ENCODE measurements at regions not wholly inside any gene's neighbourhood (a gene's known extent, or its start where the extent isn't known, plus 50 kb on each side); places are given as distances from the start of the nearest gene placed in this dataset.

- TF ChIP-seq SP1 (IDR thresholded peaks at IDR 0.05) (no peak), FOXK2 (IDR thresholded peaks at IDR 0.05) (no peak), ZNF384 (IDR thresholded peaks at IDR 0.05) (no peak), ARNT (IDR thresholded peaks at IDR 0.05) (no peak), FOXM1 (IDR thresholded peaks at IDR 0.05; ENCODE audit: borderline replicate concordance) (no peak), SUZ12 (IDR thresholded peaks at IDR 0.05) (no peak), NFRKB (IDR thresholded peaks at IDR 0.05) (no peak)
Observed at GRCh38 chr2:14428056-14428455, 204.5 kb upstream of the LRATD1 start.

All from HEK293T (cell line).